Duodenal mucosa (tissue), 2 donors: ENCODE measurements at regions not wholly inside any gene's neighbourhood (a gene's known extent, or its start where the extent isn't known, plus 50 kb on each side); places are given as distances from the start of the nearest gene placed in this dataset.
"Not testable (repeated sequence)": the region's sequence is repeated elsewhere in the genome, so short reads cannot be mapped to it uniquely, and the experiment has no call there.

Experiments
- H3K27ac ChIP-seq: one replicate; pipeline ENCODE4 v1.7.0; 2013; ENCODE audit warnings: low read depth, low read length
- H3K27me3 ChIP-seq, 2 donors: one replicate each; pipeline ENCODE4 v1.7.0; 2013; ENCODE audit warnings: low read length in 2 of 2, control low read depth in 1 of 2; ENCODE audit not compliant: insufficient read depth in 2 of 2, control insufficient read depth in 1 of 2
- H3K36me3 ChIP-seq, 2 donors: one replicate each; pipeline ENCODE4 v1.7.0; 2013; ENCODE audit warnings: low read length in 2 of 2, control low read depth in 1 of 2; ENCODE audit not compliant: insufficient read depth in 2 of 2, control insufficient read depth in 1 of 2
- H3K4me1 ChIP-seq, 2 donors: one replicate each; pipeline ENCODE4 v1.7.0; 2013; ENCODE audit warnings: low read length in 2 of 2, control low read depth in 1 of 2; ENCODE audit not compliant: insufficient read depth in 2 of 2, control insufficient read depth in 1 of 2
- H3K4me3 ChIP-seq, 2 donors: one replicate each; pipeline ENCODE4 v1.7.0; 2013; ENCODE audit warnings: low read length in 2 of 2, low read depth in 1 of 2
- H3K9ac ChIP-seq, 2 donors: one replicate each; pipeline ENCODE4 v1.7.0; 2013; ENCODE audit warnings: low read length in 2 of 2, low read depth in 1 of 2
- H3K9me3 ChIP-seq, 2 donors: one replicate each; pipeline ENCODE4 v1.7.0; 2013; ENCODE audit warnings: low read length in 2 of 2, control low read depth in 1 of 2; ENCODE audit not compliant: control insufficient read depth in 1 of 2

DNA sequence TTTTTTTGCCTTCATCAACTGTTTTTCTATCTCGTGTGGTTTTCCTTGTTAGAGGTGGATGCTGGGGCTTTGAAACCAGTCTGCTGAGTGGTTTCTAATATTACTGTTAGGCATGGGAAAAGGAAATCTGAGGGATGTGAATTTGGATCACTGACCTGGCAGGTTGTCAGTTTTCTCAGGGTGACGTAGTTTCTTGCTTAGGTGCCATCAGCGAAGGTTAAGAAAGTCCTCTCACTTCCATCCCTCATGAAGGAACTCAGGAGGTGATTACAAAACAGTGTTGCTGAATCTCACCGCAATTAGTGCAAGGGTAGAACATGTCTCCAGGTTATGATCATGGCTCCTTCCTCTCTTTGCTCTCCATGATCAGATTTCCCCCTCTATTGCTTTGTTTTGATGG lies 135.9 kb downstream of the SOX4 start:
- Histone ChIP-seq H3K27me3 (no peaks in the 10 kb centered on the region), H3K4me3 (no peak overlapping the region), H3K9ac (no peak overlapping the region), H3K36me3 (no peaks in the 10 kb centered on the region), H3K9me3 (no peaks in the 10 kb centered on the region), H3K27ac (no peak overlapping the region), H3K4me1 (no peaks in the 10 kb centered on the region)

DNA sequence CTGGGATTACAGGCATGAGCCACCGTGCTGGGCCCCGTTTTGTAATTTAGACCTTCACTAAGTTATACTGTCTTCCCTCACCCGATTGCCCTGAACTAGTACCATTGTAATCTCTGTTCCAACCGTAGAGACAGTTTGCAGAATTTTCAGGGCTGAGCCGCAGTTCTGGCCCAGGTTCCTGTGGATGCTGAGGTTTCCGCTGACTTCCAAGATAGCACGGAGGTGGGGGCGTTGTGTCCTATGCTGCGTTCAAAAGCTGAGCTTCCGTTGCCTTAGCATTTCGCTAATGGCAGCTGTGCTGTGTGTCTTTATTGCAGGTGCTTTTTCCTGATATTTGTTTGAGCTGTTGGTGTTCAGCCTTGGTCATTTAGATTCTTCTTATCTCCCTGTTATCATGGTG lies 137.0 kb downstream of the SOX4 start:
- Histone ChIP-seq H3K36me3 (no peaks in the 10 kb centered on the region), H3K27me3 (no peaks in the 10 kb centered on the region), H3K9me3 (no peaks in the 10 kb centered on the region), H3K4me1 (no peaks in the 10 kb centered on the region), H3K9ac (no peak overlapping the region), H3K27ac (no peak overlapping the region), H3K4me3 (no peak overlapping the region)

DNA sequence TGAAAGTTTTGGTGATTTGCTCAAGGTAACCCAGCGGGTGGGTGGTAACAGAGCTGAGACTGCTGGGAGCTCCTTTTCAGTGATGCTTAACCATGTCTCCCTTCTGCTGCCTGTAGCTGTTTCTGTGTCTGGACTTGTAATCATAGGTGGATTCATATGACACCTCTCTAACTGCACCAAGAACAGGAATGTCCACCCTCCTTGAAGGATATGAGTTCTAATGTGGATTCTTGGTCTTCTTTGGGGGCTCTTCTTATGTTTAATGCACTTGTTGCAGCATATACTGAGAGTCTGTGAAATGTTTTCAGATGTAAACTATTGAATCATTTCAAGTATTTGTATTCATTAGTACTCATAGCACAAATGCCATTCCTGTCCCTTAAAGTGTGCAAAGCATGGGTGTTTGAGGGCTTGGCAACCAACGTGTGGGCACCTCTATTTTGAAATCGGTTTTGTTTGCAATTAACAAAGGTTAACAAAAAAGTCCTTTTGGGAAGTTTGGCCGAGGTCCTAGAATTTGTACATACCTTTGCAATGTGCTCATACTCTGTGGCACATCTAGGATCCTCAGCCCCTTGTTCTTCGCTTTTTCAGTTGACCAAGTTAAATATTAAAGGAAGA lies 138.0 kb downstream of the SOX4 start:
- Histone ChIP-seq H3K4me1 (no peaks in the 10 kb centered on the region), H3K4me3 (no peak overlapping the region), H3K27ac (no peak overlapping the region), H3K36me3 (no peaks in the 10 kb centered on the region), H3K27me3 (no peaks in the 10 kb centered on the region), H3K9me3 (no peaks in the 10 kb centered on the region), H3K9ac (no peak overlapping the region)

DNA sequence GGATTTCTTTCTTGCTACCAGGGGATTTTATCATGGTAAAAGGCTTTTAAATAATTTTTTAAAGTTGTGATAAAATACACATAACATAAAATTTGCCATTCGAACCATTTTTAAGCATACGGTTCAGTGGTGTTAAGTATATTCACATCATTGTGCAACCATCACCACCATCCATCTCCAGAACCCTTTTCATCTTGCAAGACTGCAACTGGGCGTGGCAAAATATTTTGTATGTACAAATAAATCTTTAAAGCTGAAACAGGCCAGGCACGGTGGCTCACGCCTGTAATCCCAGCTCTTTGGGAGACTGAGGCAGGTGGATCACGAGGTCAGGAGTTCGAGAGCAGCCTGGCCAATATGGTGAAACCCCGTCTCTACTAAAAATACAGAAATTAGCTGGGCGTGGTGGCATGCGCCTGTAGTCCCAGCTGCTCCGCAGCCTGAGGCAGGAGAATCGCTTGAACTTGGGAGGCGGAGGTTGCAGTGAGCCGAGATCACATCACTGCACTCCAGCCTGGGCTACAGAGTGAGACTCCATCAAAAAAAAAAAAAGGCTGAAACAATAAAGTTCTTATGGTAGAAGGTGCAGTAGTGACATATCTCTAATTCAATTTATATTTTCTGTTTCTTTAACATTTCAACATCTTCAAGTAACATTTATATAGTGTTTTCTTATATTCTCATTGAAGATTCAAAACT lies 138.6 kb downstream of the SOX4 start:
- not testable (repeated sequence) for H3K9ac ChIP-seq, H3K4me1 ChIP-seq, H3K27ac ChIP-seq, H3K27me3 ChIP-seq, H3K36me3 ChIP-seq, H3K9me3 ChIP-seq, H3K4me3 ChIP-seq

DNA sequence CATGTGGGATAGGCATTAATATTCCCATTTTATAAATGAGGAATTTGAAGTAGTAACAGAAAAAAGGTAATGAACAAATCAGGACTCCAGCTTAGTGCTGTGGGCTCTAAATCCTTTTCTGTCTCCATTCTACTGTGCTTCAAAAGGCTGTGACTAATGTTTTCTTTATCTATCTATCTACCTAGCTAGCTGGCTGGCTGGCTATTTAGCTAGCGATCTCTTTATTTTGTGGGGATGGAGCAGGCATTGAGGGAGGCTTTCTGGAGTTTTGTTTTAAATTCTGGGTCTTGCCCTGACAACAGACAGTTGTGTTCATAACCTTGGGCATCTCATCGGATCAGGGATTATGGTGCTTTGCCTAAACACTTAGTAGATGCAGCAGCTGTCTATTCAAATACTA lies 139.2 kb downstream of the SOX4 start:
- Histone ChIP-seq H3K36me3 (no peaks in the 10 kb centered on the region), H3K4me1 (no peaks in the 10 kb centered on the region), H3K27me3 (no peaks in the 10 kb centered on the region), H3K27ac (no peak overlapping the region), H3K4me3 (no peak overlapping the region), H3K9ac (no peak overlapping the region), H3K9me3 (no peaks in the 10 kb centered on the region)

DNA sequence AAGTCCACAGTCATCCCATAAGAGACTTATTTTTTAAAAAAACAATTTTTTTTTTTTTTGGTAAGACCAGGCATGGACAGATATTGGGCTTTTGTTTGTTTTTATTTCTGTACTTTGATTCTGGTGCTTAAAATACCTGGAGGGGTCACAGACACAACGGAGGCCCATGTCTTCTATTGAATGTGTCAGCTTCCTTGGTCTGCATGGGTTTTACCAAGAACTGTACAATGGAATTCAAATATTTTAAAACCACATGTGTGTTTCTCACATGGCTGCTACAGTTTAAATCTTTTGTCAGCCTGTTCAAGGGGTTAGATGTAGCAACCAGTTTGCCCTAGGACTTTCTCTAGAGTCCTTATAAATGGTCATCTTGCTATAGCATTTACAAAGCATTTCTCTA lies 139.8 kb downstream of the SOX4 start:
- Histone ChIP-seq H3K9ac (no peak overlapping the region), H3K4me1 (no peaks in the 10 kb centered on the region), H3K9me3 (no peaks in the 10 kb centered on the region), H3K4me3 (no peak overlapping the region), H3K27ac (no peak overlapping the region), H3K36me3 (no peaks in the 10 kb centered on the region), H3K27me3 (no peaks in the 10 kb centered on the region)

DNA sequence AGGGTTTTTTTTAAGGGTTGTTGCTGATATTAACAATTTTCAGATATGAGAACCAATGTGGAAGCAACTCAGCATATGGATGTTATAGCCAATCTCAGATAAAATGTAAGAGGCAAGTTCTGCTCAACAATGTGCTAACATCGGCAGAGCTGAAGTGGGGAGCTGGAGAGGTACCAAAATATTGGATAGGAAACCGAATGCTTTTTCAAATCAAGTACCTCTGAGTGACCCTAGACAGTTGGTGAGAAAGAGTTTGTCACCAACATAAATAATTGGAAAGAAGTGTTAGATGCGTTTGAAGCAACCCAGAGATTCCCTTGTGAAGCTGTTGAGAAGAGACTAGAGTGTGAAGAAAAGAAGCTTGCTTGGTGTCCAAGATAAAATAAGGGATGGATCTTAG lies 140.7 kb downstream of the SOX4 start:
- Histone ChIP-seq H3K4me3 (no peak overlapping the region), H3K27me3 (no peaks in the 10 kb centered on the region), H3K9me3 (no peaks in the 10 kb centered on the region), H3K27ac (no peak overlapping the region), H3K36me3 (no peaks in the 10 kb centered on the region), H3K9ac (no peak overlapping the region), H3K4me1 (no peaks in the 10 kb centered on the region)

DNA sequence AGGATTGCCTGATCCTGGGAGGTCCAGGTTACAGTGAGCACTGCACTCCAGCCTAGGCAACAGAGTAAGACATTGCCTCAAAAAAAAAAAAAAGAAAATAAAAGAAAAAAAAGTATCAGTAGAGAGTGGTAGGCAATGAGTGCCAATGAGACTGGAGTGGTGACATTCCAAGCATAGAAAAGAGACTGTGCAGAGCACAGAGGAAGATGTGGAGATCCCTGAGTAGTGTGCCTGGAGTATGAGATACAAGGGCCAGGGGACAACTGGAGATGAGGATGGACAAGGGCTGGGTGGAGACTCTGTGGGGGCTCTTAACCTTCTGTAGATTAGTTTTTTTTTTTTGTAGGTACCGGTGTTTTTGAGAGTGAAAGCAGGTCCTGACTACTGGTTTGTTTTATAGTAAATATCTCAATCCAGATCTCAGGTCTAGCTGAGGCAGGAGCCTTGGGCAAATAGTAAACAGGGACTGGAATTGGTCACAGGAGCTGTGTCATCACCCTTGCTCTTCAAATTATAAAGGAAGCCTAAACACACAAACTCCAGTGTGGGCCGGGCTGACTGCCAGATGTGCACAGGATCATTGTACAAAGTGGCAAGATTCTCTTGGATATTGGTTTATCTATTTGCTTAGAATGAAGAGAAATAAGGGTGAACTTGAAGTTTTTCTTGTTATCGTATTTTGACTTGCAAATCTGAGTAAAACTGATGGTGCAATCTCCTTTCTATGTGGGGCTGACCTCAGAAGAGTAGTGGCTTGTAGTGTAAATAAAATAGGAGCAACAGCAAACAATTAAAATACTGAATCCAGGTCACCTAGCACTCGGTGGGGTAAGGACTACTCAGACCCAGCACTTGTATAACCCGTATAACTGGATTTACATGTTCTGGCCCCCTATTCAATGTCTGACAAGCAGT lies 144.9 kb downstream of the SOX4 start:
- Histone ChIP-seq H3K4me3 (no peak overlapping the region), H3K9me3 (no peaks in the 10 kb centered on the region), H3K4me1 (no peaks in the 10 kb centered on the region), H3K27ac (no peak overlapping the region), H3K36me3 (no peaks in the 10 kb centered on the region), H3K9ac (no peak overlapping the region), H3K27me3 (no peaks in the 10 kb centered on the region)

DNA sequence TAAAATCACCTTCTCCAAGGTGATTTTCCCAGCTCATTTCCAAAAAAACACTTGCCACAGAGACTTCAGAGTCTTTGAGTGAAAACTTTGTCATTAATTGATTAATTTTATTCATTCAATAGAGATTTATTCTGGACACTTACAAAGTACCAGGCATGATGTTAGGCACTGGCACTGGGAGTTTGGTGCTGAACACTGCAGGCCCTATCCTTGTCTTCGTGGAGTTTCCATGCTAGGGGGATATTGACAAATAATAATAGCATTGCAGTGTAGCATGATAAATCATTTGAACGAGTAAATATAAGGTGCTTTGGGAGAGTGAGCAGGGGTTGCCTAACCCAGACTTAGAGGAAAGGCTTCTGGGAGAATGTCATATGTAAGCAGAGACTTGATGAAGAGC lies 145.7 kb downstream of the SOX4 start:
- Histone ChIP-seq H3K9ac (no peak overlapping the region), H3K4me3 (no peak overlapping the region), H3K27me3 (no peaks in the 10 kb centered on the region), H3K4me1 (no peaks in the 10 kb centered on the region), H3K9me3 (no peaks in the 10 kb centered on the region), H3K36me3 (no peaks in the 10 kb centered on the region), H3K27ac (no peak overlapping the region)

DNA sequence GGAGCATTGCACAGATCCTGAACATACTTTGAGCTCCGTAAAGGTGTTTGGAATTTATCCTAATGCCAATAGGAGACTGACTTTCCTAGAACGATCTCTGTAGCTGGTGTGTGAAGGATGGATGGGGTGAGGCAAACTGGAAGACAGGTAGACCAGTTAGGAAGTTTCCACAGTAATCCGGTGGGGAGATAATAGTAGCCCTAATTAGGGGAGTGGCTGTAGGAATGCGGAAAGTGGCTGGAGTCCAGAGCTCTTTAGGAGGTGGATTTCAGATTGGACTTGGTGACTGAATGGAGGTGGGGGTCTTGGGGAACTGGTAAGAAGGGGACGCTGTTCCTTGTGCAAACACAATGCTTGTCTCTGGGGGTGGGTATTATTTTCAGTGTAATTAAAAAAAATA lies 146.3 kb downstream of the SOX4 start:
- H3K4me3 ChIP-seq = no peak overlapping the region
- H3K9me3 ChIP-seq = no peaks in the 10 kb centered on the region
- no peak overlapping the region for H3K27ac ChIP-seq
- H3K36me3 ChIP-seq = no peaks in the 10 kb centered on the region
- H3K9ac ChIP-seq = no peak overlapping the region
- H3K4me1 ChIP-seq = no peaks in the 10 kb centered on the region
- no peaks in the 10 kb centered on the region for H3K27me3 ChIP-seq
